ENCODE measurements at regions not wholly inside any gene's neighbourhood (a gene's known extent, or its start where the extent isn't known, plus 50 kb on each side); places are given as distances from the start of the nearest gene placed in this dataset.

DNA sequence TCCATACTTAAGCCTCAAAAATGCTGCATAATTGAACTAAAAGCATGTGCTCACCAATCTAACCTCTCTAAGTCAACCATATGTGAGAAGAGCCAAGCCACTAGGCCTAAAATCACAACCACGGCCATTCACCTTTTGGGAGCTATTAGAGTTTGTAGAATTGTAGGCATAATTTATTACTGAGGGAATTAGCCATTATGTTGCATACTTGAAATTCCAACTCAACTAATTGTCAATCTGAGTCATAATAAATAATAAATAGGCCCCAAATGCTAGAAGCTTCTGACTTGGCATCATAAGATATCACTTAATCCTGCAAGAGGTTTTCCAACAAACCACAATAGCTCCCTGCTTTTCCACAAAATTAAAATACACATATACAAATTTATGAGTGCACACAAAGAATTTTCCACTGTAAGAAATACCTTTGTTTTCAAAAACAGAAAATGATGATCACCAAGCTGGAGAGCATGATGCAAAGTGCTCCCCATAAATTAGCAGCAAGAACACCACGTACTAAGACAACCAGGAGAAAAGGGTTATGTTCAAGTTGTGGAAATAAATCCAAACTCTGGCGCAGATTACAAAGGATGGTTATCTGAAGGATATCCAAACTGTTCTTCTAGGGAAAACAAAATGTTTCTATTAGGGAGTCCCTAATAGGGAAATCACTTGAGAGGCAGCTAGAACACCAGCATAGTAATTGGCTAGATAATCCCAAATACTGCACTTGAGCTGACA lies 250.0 kb upstream of the SLC30A5 start:
- intact Hi-C loops (cut with DNase I) = no loop called here
- no peaks in the 10 kb centered on the region for H3K4me1 ChIP-seq

DNA sequence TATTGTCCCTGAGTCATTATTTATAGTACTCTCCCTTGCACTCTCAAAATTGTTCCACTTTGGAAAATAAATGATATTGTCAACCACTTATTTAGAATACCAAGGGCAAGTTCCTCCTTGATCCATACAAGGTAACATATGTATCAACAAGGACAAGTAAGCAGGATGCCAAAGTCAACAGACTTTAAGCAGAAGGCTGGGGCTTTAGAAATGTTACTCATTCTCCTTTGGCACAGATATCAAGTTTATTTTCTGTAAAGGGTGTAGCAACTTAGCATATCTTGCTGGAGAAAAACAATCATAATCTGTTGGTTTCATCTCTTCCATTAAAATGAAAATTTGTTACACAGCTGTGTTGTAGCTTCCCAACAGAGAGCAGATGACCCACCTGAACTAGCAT lies 248.7 kb upstream of the SLC30A5 start:
- ATAC-seq (no peak), DNase-seq (no peak)
- no peaks in the 10 kb centered on the region for H3K36me3 ChIP-seq (ENCODE audit: insufficient read depth in 1 of 2, low read depth in 1 of 2)
- H3K9me3 ChIP-seq = no peaks in the 10 kb centered on the region
- H3K4me1 ChIP-seq = no peaks in the 10 kb centered on the region
- H3K4me3 ChIP-seq = no peak overlapping the region
- TF ChIP-seq, protein P1, sequence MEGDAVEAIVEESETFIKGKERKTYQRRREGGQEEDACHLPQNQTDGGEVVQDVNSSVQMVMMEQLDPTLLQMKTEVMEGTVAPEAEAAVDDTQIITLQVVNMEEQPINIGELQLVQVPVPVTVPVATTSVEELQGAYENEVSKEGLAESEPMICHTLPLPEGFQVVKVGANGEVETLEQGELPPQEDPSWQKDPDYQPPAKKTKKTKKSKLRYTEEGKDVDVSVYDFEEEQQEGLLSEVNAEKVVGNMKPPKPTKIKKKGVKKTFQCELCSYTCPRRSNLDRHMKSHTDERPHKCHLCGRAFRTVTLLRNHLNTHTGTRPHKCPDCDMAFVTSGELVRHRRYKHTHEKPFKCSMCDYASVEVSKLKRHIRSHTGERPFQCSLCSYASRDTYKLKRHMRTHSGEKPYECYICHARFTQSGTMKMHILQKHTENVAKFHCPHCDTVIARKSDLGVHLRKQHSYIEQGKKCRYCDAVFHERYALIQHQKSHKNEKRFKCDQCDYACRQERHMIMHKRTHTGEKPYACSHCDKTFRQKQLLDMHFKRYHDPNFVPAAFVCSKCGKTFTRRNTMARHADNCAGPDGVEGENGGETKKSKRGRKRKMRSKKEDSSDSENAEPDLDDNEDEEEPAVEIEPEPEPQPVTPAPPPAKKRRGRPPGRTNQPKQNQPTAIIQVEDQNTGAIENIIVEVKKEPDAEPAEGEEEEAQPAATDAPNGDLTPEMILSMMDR (IDR thresholded peaks at IDR 0.05) = no peak
- H3K27ac ChIP-seq = no peak overlapping the region
- intact Hi-C loops (cut with DNase I) = no loop called here
- no peaks in the 10 kb centered on the region for H3K27me3 ChIP-seq (ENCODE audit: insufficient read depth in 3 of 3, low read length in 2 of 3)

More for the DNA sequence above, 250.0 kb upstream of the SLC30A5 start:
- WGBS, 3 donors = 74 to 87% (median 86%) methylated on average over 3 of the region's 3 CpGs
- TF ChIP-seq, protein P1 (IDR thresholded peaks at IDR 0.05) = no peak
- ATAC-seq (no peak), DNase-seq (no peak)
- no peak overlapping the region for H3K4me3 ChIP-seq
- H3K27ac ChIP-seq = no peak overlapping the region
- H3K36me3 ChIP-seq (ENCODE audit: insufficient read depth in 1 of 2, low read depth in 1 of 2) = no peaks in the 10 kb centered on the region
- no peaks in the 10 kb centered on the region for H3K9me3 ChIP-seq
- H3K27me3 ChIP-seq (ENCODE audit: insufficient read depth in 3 of 3, low read length in 2 of 3) = no peaks in the 10 kb centered on the region

GRCh38 chr5:68846828-68847227 lies 247.0 kb upstream of the SLC30A5 start:
- no peak for DNase-seq
- no peaks in the 10 kb centered on the region for H3K27me3 ChIP-seq (ENCODE audit: insufficient read depth in 3 of 3, low read length in 2 of 3)
- intact Hi-C loops (cut with DNase I) = no loop called here
- no peak overlapping the region for H3K4me3 ChIP-seq
- no peak for ATAC-seq
- no peaks in the 10 kb centered on the region for H3K9me3 ChIP-seq
- TF ChIP-seq, protein P1 (IDR thresholded peaks at IDR 0.05) = no peak
- H3K27ac ChIP-seq = no peak overlapping the region
- H3K4me1 ChIP-seq = no peaks in the 10 kb centered on the region
- WGBS, 3 donors = 73 to 89% (median 74%) methylated on average over 3 of the region's 3 CpGs
- no peaks in the 10 kb centered on the region for H3K36me3 ChIP-seq (ENCODE audit: insufficient read depth in 1 of 2, low read depth in 1 of 2)

- no peaks in the 10 kb centered on the region for H3K4me1 ChIP-seq
- WGBS, 3 donors = 89 to 92% (median 91%) methylated on average over 3 of the region's 3 CpGs
- H3K9me3 ChIP-seq = no peaks in the 10 kb centered on the region
- DNase-seq = no peak
- H3K27me3 ChIP-seq (ENCODE audit: insufficient read depth in 3 of 3, low read length in 2 of 3) = no peaks in the 10 kb centered on the region
- ATAC-seq = no peak
- no peaks in the 10 kb centered on the region for H3K36me3 ChIP-seq (ENCODE audit: insufficient read depth in 1 of 2, low read depth in 1 of 2)
- intact Hi-C loops (cut with DNase I) = no loop called here
- no peak overlapping the region for H3K27ac ChIP-seq
- TF ChIP-seq, protein P1 (IDR thresholded peaks at IDR 0.05) = no peak
- no peak overlapping the region for H3K4me3 ChIP-seq
These were observed 245.7 kb upstream of the SLC30A5 start for GRCh38 chr5:68848091-68848490.

- ATAC-seq = no peak
- TF ChIP-seq, protein P1 (IDR thresholded peaks at IDR 0.05) = no peak
- H3K27ac ChIP-seq = no peak overlapping the region
These were observed 244.7 kb upstream of the SLC30A5 start for GRCh38 chr5:68849103-68849502.

More at GRCh38 chr5:68849103-68849502, 244.7 kb upstream of the SLC30A5 start:
- intact Hi-C loops (cut with DNase I) = no loop called here
- Histone ChIP-seq H3K4me1 (no peaks in the 10 kb centered on the region), H3K4me3 (no peak overlapping the region), H3K36me3 (ENCODE audit: insufficient read depth in 1 of 2, low read depth in 1 of 2) (no peaks in the 10 kb centered on the region), H3K27me3 (ENCODE audit: insufficient read depth in 3 of 3, low read length in 2 of 3) (no peaks in the 10 kb centered on the region), H3K9me3 (no peaks in the 10 kb centered on the region)
- DNase-seq = no peak
